ENCODE measurements at regions not wholly inside any gene's neighbourhood (a gene's known extent, or its start where the extent isn't known, plus 50 kb on each side); places are given as distances from the start of the nearest gene placed in this dataset.
A peak's percentile ranks its signal among the peaks of the same experiment; 100 is the strongest.

DNA sequence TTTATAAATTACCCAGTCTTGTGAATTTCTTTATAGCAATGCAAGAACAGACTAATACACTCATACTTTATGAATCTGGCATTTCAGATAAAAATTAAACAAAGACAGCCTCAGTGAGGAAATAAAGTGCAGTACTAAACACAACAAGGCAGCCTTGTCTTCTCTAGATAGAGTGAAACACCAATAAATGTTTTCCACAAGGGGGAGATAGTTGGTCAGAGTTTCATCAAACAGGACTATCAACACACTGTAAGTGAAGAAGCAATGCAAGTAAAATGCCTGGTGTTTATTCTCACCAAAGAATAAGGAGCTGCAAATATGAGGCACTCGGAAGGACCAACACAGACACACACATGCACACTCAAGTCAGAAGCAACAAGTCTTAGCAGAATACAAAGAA lies 62.8 kb downstream of the FAM9B start:
- Histone ChIP-seq H2AFZ (ENCODE audit: low read length) (no peak overlapping the region), H3K4me3 (replicated peaks in 1 of 4; ENCODE audit: control extremely low read depth in 1 of 4, insufficient read depth in 1 of 4, low read depth in 3 of 4, low read length in 4 of 4) (no peak overlapping the region), H3K4me1 (ENCODE audit: control insufficient read depth, extremely low read depth, insufficient read depth, low read length) (no peaks in the 10 kb centered on the region), H3K36me3 (ENCODE audit: control insufficient read depth, insufficient read depth, low read length) (no peaks in the 10 kb centered on the region), H4K20me1 (ENCODE audit: control insufficient read depth, extremely low read depth, insufficient read depth, low read length) (no peaks in the 10 kb centered on the region), H3K9ac (ENCODE audit: insufficient read depth, low read length) (no peak overlapping the region), H3K4me2 (ENCODE audit: extremely low read depth, insufficient read depth, low read length) (no peak overlapping the region), H3K9me3 (ENCODE audit: control insufficient read depth, insufficient read depth, low read depth, low read length) (no peaks in the 10 kb centered on the region), H3K79me2 (ENCODE audit: control insufficient read depth, insufficient read depth, low read length) (no peaks in the 10 kb centered on the region), H3K27me3 (ENCODE audit: control insufficient read depth, insufficient read depth, low read length) (no peaks in the 10 kb centered on the region), H3K27ac (ENCODE audit: insufficient read depth, low read length) (no peak overlapping the region)
- DNase-seq (ENCODE audit: low read depth in 2 of 2): peak; percentile 49 to 73
- TF ChIP-seq, protein P1, sequence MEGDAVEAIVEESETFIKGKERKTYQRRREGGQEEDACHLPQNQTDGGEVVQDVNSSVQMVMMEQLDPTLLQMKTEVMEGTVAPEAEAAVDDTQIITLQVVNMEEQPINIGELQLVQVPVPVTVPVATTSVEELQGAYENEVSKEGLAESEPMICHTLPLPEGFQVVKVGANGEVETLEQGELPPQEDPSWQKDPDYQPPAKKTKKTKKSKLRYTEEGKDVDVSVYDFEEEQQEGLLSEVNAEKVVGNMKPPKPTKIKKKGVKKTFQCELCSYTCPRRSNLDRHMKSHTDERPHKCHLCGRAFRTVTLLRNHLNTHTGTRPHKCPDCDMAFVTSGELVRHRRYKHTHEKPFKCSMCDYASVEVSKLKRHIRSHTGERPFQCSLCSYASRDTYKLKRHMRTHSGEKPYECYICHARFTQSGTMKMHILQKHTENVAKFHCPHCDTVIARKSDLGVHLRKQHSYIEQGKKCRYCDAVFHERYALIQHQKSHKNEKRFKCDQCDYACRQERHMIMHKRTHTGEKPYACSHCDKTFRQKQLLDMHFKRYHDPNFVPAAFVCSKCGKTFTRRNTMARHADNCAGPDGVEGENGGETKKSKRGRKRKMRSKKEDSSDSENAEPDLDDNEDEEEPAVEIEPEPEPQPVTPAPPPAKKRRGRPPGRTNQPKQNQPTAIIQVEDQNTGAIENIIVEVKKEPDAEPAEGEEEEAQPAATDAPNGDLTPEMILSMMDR (conservative IDR thresholded peaks at IDR 0.05 in 1 of 2, IDR thresholded peaks at IDR 0.05 in 1 of 2; ENCODE audit: low read depth in 1 of 2, low read length in 2 of 2): peak in 1 of 2 donors; percentile 36
- no peak for TF ChIP-seq EZH2 (IDR thresholded peaks at IDR 0.05; ENCODE audit: low read length, missing control alignments)

DNA sequence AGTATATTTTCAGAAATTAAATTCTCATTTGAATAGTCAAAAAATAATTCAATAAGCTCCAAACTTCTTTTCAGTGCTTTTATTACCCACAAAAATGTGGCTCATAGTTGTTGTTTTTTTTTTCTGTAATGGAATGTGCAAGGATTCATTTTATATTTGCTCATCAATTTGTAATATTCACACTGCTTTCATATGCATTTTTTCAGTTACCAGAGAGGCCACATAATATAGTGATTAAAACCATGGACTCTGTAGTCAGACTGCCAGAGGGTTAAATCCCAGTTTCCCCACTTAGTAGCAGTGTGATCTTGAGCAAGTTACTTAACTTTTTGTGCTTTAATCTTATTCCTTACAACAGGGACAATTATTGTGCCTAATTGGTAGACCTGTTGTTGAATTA lies 64.5 kb downstream of the FAM9B start:
- no peak overlapping the region for H3K4me2 ChIP-seq (ENCODE audit: extremely low read depth, insufficient read depth, low read length)
- peak in 1 of 2 donors; percentile 14 for DNase-seq (ENCODE audit: low read depth in 2 of 2)

DNA sequence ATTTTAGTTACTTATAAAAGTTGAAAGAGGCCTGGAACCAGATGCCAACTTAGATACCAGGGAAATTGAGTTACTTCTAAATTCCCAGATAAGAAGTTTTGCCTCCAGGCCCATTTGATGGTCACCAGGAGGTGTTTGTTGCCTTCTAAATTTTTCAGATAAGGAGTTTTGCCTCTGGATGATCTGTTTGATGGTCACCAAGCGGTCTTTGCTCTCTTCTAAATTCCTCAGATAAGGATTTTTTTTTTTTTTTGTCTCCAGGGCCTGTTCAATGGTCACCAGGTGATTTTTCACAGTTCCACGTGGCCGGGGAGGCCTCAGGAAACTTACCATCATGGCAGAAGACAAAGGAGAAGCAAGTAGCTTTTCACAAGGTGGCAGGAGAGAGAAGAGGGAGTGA lies 66.5 kb downstream of the FAM9B start:
- TF ChIP-seq, protein P1 (conservative IDR thresholded peaks at IDR 0.05 in 1 of 2, IDR thresholded peaks at IDR 0.05 in 1 of 2; ENCODE audit: low read depth in 1 of 2, low read length in 2 of 2): no peak
- TF ChIP-seq EZH2 (IDR thresholded peaks at IDR 0.05; ENCODE audit: low read length, missing control alignments): no peak

More for the DNA sequence above, 64.5 kb downstream of the FAM9B start:
- Histone ChIP-seq H3K4me3 (replicated peaks in 1 of 4; ENCODE audit: control extremely low read depth in 1 of 4, insufficient read depth in 1 of 4, low read depth in 3 of 4, low read length in 4 of 4) (no peak overlapping the region), H3K27me3 (ENCODE audit: control insufficient read depth, insufficient read depth, low read length) (no peaks in the 10 kb centered on the region), H3K36me3 (ENCODE audit: control insufficient read depth, insufficient read depth, low read length) (no peaks in the 10 kb centered on the region), H3K4me1 (ENCODE audit: control insufficient read depth, extremely low read depth, insufficient read depth, low read length) (no peaks in the 10 kb centered on the region), H3K27ac (ENCODE audit: insufficient read depth, low read length) (no peak overlapping the region), H4K20me1 (ENCODE audit: control insufficient read depth, extremely low read depth, insufficient read depth, low read length) (no peaks in the 10 kb centered on the region), H3K9me3 (ENCODE audit: control insufficient read depth, insufficient read depth, low read depth, low read length) (no peaks in the 10 kb centered on the region), H3K9ac (ENCODE audit: insufficient read depth, low read length) (no peak overlapping the region), H2AFZ (ENCODE audit: low read length) (no peak overlapping the region), H3K79me2 (ENCODE audit: control insufficient read depth, insufficient read depth, low read length) (no peaks in the 10 kb centered on the region)
- TF ChIP-seq EZH2 (IDR thresholded peaks at IDR 0.05; ENCODE audit: low read length, missing control alignments): no peak

More for the DNA sequence above, 66.5 kb downstream of the FAM9B start:
- Histone ChIP-seq H2AFZ (ENCODE audit: low read length) (no peak overlapping the region), H3K9me3 (ENCODE audit: control insufficient read depth, insufficient read depth, low read depth, low read length) (no peaks in the 10 kb centered on the region), H3K36me3 (ENCODE audit: control insufficient read depth, insufficient read depth, low read length) (no peaks in the 10 kb centered on the region), H3K9ac (ENCODE audit: insufficient read depth, low read length) (no peak overlapping the region), H3K4me3 (replicated peaks in 1 of 4; ENCODE audit: control extremely low read depth in 1 of 4, insufficient read depth in 1 of 4, low read depth in 3 of 4, low read length in 4 of 4) (no peak overlapping the region), H3K4me1 (ENCODE audit: control insufficient read depth, extremely low read depth, insufficient read depth, low read length) (no peaks in the 10 kb centered on the region), H4K20me1 (ENCODE audit: control insufficient read depth, extremely low read depth, insufficient read depth, low read length) (no peaks in the 10 kb centered on the region), H3K4me2 (ENCODE audit: extremely low read depth, insufficient read depth, low read length) (no peak overlapping the region), H3K27me3 (ENCODE audit: control insufficient read depth, insufficient read depth, low read length) (no peaks in the 10 kb centered on the region), H3K79me2 (ENCODE audit: control insufficient read depth, insufficient read depth, low read length) (no peaks in the 10 kb centered on the region), H3K27ac (ENCODE audit: insufficient read depth, low read length) (no peak overlapping the region)
- no peak for DNase-seq (ENCODE audit: low read depth in 2 of 2)

Data from fibroblast of lung (primary cell).